OCI-LY1 (cell line): ENCODE measurements at regions not wholly inside any gene's neighbourhood (a gene's known extent, or its start where the extent isn't known, plus 50 kb on each side); places are given as distances from the start of the nearest gene placed in this dataset.

Experiments used
- H2AFZ ChIP-seq: fragments of 200-600 bp; sonication (generic), shearing (Covaris generic); 2 replicates; pipeline ENCODE4 v1.6.0; 2014; ENCODE audit warnings: antibody characterized with exemption, mild to moderate bottlenecking, low read length
- H3F3A ChIP-seq: fragments of 200-600 bp; sonication (generic), shearing (Covaris generic); 2 replicates; pipeline ENCODE4 v1.6.0; 2014; ENCODE audit warnings: mild to moderate bottlenecking, antibody characterized with exemption, low read length, moderate library complexity; ENCODE audit not compliant: insufficient read depth
- H3K27ac ChIP-seq: fragments of 200-600 bp; sonication (generic); 2 replicates; pipeline ENCODE4 v1.5.1; 2014; ENCODE audit warnings: low read length, mixed run types, mild to moderate bottlenecking, low read depth; ENCODE audit not compliant: poor library complexity, severe bottlenecking
- H3K27me3 ChIP-seq: fragments of 200-600 bp; sonication (generic); 2 replicates; pipeline ENCODE4 v1.6.0; 2014; ENCODE audit warnings: antibody characterized with exemption, mild to moderate bottlenecking, low read length, moderate library complexity; ENCODE audit not compliant: insufficient read depth
- H3K36me3 ChIP-seq: fragments of 200-600 bp; sonication (generic); 2 replicates; pipeline ENCODE4 v1.6.1; 2014; ENCODE audit warnings: mild to moderate bottlenecking, antibody characterized with exemption, low read length, moderate library complexity, mixed read lengths; ENCODE audit not compliant: insufficient read depth
- H3K4me1 ChIP-seq: fragments of 200-600 bp; sonication (generic); 2 replicates; pipeline ENCODE4 v1.5.1; 2014; ENCODE audit warnings: mild to moderate bottlenecking, low read length, moderate library complexity; ENCODE audit not compliant: insufficient read depth, severe bottlenecking
- H3K4me2 ChIP-seq: fragments of 200-600 bp; sonication (generic), shearing (Covaris generic); 2 replicates; pipeline ENCODE4 v1.6.1; 2014; ENCODE audit warnings: low read length
- H3K4me3 ChIP-seq: fragments of 200-600 bp; sonication (generic); 2 replicates; pipeline ENCODE4 v1.5.1; 2014; ENCODE audit warnings: low read length, low read depth, mild to moderate bottlenecking, mixed read lengths; ENCODE audit not compliant: poor library complexity, severe bottlenecking
- H3K79me2 ChIP-seq: fragments of 200-600 bp; shearing (Covaris generic); 2 replicates; pipeline ENCODE4 v1.6.1; 2016; ENCODE audit warnings: mixed run types, low read length, mixed read lengths; ENCODE audit not compliant: insufficient read depth
- H3K9ac ChIP-seq: fragments of 200-600 bp; sonication (generic), shearing (Covaris generic); 2 replicates; pipeline ENCODE4 v1.6.1; 2014; ENCODE audit warnings: mild to moderate bottlenecking, low read length, mixed read lengths
- H3K9me2 ChIP-seq: fragments of 200-600 bp; sonication (generic), shearing (Covaris generic); 2 replicates; pipeline ENCODE4 v1.6.1; 2014; ENCODE audit warnings: low read depth, mild to moderate bottlenecking, low read length, mixed read lengths
- H3K9me3 ChIP-seq: fragments of 200-600 bp; shearing (Covaris generic); 2 replicates; pipeline ENCODE4 v1.6.1; 2014; ENCODE audit warnings: low read length, mixed read lengths
- H4K20me1 ChIP-seq: fragments of 200-600 bp; sonication (generic), shearing (Covaris generic); 2 replicates; pipeline ENCODE4 v1.6.0; 2016; ENCODE audit warnings: mild to moderate bottlenecking, low read length; ENCODE audit not compliant: insufficient read depth
- CTCF ChIP-seq: fragments of 200-600 bp; sonication (generic), shearing (Covaris generic); IDR thresholded peaks from 2 replicates; pipeline ENCODE4 v1.5.1; 2017; ENCODE audit warnings: mild to moderate bottlenecking, antibody characterized with exemption, low read length, moderate library complexity, mixed read lengths
- EZH2 ChIP-seq: fragments of 200-600 bp; sonication (generic), shearing (Covaris generic); IDR thresholded peaks from 2 replicates; pipeline ENCODE4 v1.8.0; 2017; ENCODE audit warnings: borderline replicate concordance, mixed run types, mild to moderate bottlenecking, antibody characterized with exemption, low read length, moderate library complexity, mixed read lengths

GRCh38 chr3:16658004-16658924 lies 53.0 kb upstream of the DAZL start:
- no peaks in the 10 kb centered on the region for H3K9me3 ChIP-seq
- H3K27me3 ChIP-seq, result 0 out of 2 replicates have a peak, but pooled peaks cover 3% of the 10 kb centered on the region
- H3K4me2 ChIP-seq, result no peak overlapping the region
- H3K79me2 ChIP-seq, result no peaks in the 10 kb centered on the region
- H3F3A ChIP-seq, result no peaks in the 10 kb centered on the region
- H4K20me1 ChIP-seq, result no peaks in the 10 kb centered on the region
- no peaks in the 10 kb centered on the region for H3K9me2 ChIP-seq
- H3K4me3 ChIP-seq, result no peak overlapping the region
- no peak overlapping the region for H3K27ac ChIP-seq
- no peaks in the 10 kb centered on the region for H3K4me1 ChIP-seq
- H3K9ac ChIP-seq, result no peak overlapping the region
- TF ChIP-seq CTCF (no peak; the same call in 1 of the 2 replicates), EZH2 (no peak)
- no peaks in the 10 kb centered on the region for H3K36me3 ChIP-seq
- no peak overlapping the region for H2AFZ ChIP-seq

- Histone ChIP-seq H4K20me1 (no peaks in the 10 kb centered on the region), H3K4me2 (no peak overlapping the region), H3K4me1 (no peaks in the 10 kb centered on the region), H3K27me3 (peaks cover 3% of the 10 kb centered on the region; the same call in 1 of the 2 replicates), H3K9ac (no peak overlapping the region), H3F3A (no peaks in the 10 kb centered on the region), H3K27ac (no peak overlapping the region), H3K9me2 (no peaks in the 10 kb centered on the region), H2AFZ (no peak overlapping the region), H3K79me2 (no peaks in the 10 kb centered on the region), H3K4me3 (no peak overlapping the region), H3K9me3 (no peaks in the 10 kb centered on the region), H3K36me3 (no peaks in the 10 kb centered on the region)
- TF ChIP-seq EZH2 (no peak), CTCF (no peak)
Measured at GRCh38 chr3:16658925-16659793, 53.9 kb upstream of the DAZL start.

- Histone ChIP-seq H3K9me2 (no peaks in the 10 kb centered on the region), H3K27me3 (peaks cover 7% of the 10 kb centered on the region; the same call in 1 of the 2 replicates), H3K36me3 (no peaks in the 10 kb centered on the region), H4K20me1 (no peaks in the 10 kb centered on the region), H3K9me3 (no peaks in the 10 kb centered on the region), H3K4me2 (no peak overlapping the region), H3K27ac (no peak overlapping the region), H3K9ac (no peak overlapping the region), H3K4me1 (no peaks in the 10 kb centered on the region), H2AFZ (no peak overlapping the region), H3F3A (no peaks in the 10 kb centered on the region), H3K79me2 (no peaks in the 10 kb centered on the region), H3K4me3 (no peak overlapping the region)
- TF ChIP-seq EZH2 (no peak), CTCF (no peak)
Measured at GRCh38 chr3:16663854-16664712, 58.9 kb upstream of the DAZL start.
